ENCODE measurements at regions not wholly inside any gene's neighbourhood (a gene's known extent, or its start where the extent isn't known, plus 50 kb on each side); places are given as distances from the start of the nearest gene placed in this dataset.

- Histone ChIP-seq H4K20me1 (replicated peaks; ENCODE audit: control insufficient read depth, insufficient read depth, low read length) (no peaks in the 10 kb centered on the region), H3K36me3 (ENCODE audit: control insufficient read depth, insufficient read depth, low read length) (no peaks in the 10 kb centered on the region), H3K4me2 (ENCODE audit: insufficient read depth, low read length) (no peak overlapping the region), H3K9me3 (replicated peaks; ENCODE audit: control insufficient read depth, insufficient read depth, low read depth, low read length) (no peaks in the 10 kb centered on the region), H2AFZ (ENCODE audit: low read depth, low read length) (no peak overlapping the region), H3K79me2 (ENCODE audit: control insufficient read depth, insufficient read depth, low read length) (no peaks in the 10 kb centered on the region), H3K27ac (ENCODE audit: extremely low read depth, low read depth, low read length) (no peak overlapping the region), H3K9ac (ENCODE audit: insufficient read depth in 1 of 2, low read depth in 2 of 2, low read length in 2 of 2) (no peak overlapping the region), H3K4me1 (replicated peaks in 1 of 2; ENCODE audit: control insufficient read depth in 2 of 2, insufficient read depth in 2 of 2, low read length in 2 of 2) (no peaks in the 10 kb centered on the region), H3K9me1 (ENCODE audit: control insufficient read depth, insufficient read depth, low read length) (no peaks in the 10 kb centered on the region), H3K4me3 (no peak overlapping the region), H3K27me3 (ENCODE audit: control insufficient read depth in 2 of 2, insufficient read depth in 2 of 2, low read length in 2 of 2) (peaks cover 4 to 27% of the 10 kb centered on the region in 2 experiments; a peak in 4 of 5 replicates)
- intact Hi-C loops (cut with micrococcal nuclease) (no loop called here), in situ Hi-C loops (cut with MboI) (no loop called here)
- WGBS (ENCODE audit: insufficient coverage, low coverage, missing lambda C conversion rate) = 2% methylated on average over 6 of the region's 6 CpGs
- TF ChIP-seq PURB (CRISPR knock-in tag; IDR thresholded peaks at IDR 0.05; ENCODE audit: low read depth) (no peak), ZNF584 (CRISPR knock-in tag; IDR thresholded peaks at IDR 0.05; ENCODE audit: low read depth) (no peak)
- BruUV-seq (replicated peaks) = no TSS peak
- ATAC-seq = no peak
- no peak for FAIRE-seq
- DNase-seq (ENCODE audit: extremely low read depth in 1 of 4, low spot score in 3 of 4) = no peak
- ChIA-PET POLR2A (interaction anchor here (0.9 kb wide), 1 partner anchor 33 kb away, joined by 4 read pairs; no protein-coding TSS in a partner anchor), CTCF (ENCODE audit: low intra/inter-chr PET ratio) (no interaction called here)
Observed at GRCh38 chr10:128281343-128281742, 155.1 kb upstream of the MKI67 start.

- Histone ChIP-seq H3K27me3 (ENCODE audit: control insufficient read depth in 2 of 2, insufficient read depth in 2 of 2, low read length in 2 of 2) (peaks cover 4 to 32% of the 10 kb centered on the region in 2 experiments; a peak in 4 of 5 replicates), H3K4me2 (ENCODE audit: insufficient read depth, low read length) (no peak overlapping the region), H3K4me1 (replicated peaks in 1 of 2; ENCODE audit: control insufficient read depth in 2 of 2, insufficient read depth in 2 of 2, low read length in 2 of 2) (no peaks in the 10 kb centered on the region), H3K27ac (ENCODE audit: extremely low read depth, low read depth, low read length) (no peak overlapping the region), H3K9ac (ENCODE audit: insufficient read depth in 1 of 2, low read depth in 2 of 2, low read length in 2 of 2) (no peak overlapping the region), H4K20me1 (replicated peaks; ENCODE audit: control insufficient read depth, insufficient read depth, low read length) (no peaks in the 10 kb centered on the region), H3K36me3 (ENCODE audit: control insufficient read depth, insufficient read depth, low read length) (no peaks in the 10 kb centered on the region), H2AFZ (ENCODE audit: low read depth, low read length) (no peak overlapping the region), H3K4me3 (no peak overlapping the region), H3K9me1 (ENCODE audit: control insufficient read depth, insufficient read depth, low read length) (no peaks in the 10 kb centered on the region), H3K79me2 (ENCODE audit: control insufficient read depth, insufficient read depth, low read length) (no peaks in the 10 kb centered on the region), H3K9me3 (replicated peaks; ENCODE audit: control insufficient read depth, insufficient read depth, low read depth, low read length) (no peaks in the 10 kb centered on the region)
- CTCF ChIA-PET (ENCODE audit: low intra/inter-chr PET ratio) = no interaction called here
- ATAC-seq (no peak), DNase-seq (ENCODE audit: extremely low read depth in 1 of 4, low spot score in 3 of 4) (no peak), FAIRE-seq (no peak)
- in situ Hi-C loops (cut with MboI) (no loop called here), intact Hi-C loops (cut with micrococcal nuclease) (no loop called here)
- no TSS peak for BruUV-seq (replicated peaks)
- POLR2A ChIA-PET = no interaction called here
- WGBS (ENCODE audit: insufficient coverage, low coverage, missing lambda C conversion rate) = 2% methylated on average over 14 of the region's 14 CpGs
- no peak for TF ChIP-seq U2AF2 (optimal IDR thresholded peaks at IDR 0.05; ENCODE audit: low read depth, low read length)
- TF ChIP-seq ZNF586 (CRISPR knock-in tag; conservative IDR thresholded peaks at IDR 0.05) = no peak
- no peak for TF ChIP-seq RAD21 (CRISPR knock-in tag; conservative IDR thresholded peaks at IDR 0.05 in 1 of 2, IDR thresholded peaks at IDR 0.05 in 1 of 2)
- no peak for TF ChIP-seq RBM34 (IDR thresholded peaks at IDR 0.05; ENCODE audit: borderline replicate concordance, insufficient read depth, low read length)
- TF ChIP-seq ZNF184 (CRISPR knock-in tag; IDR thresholded peaks at IDR 0.05) = no peak
- TF ChIP-seq ETV5 (CRISPR knock-in tag; IDR thresholded peaks at IDR 0.05; ENCODE audit: low read depth) = no peak
- no peak for TF ChIP-seq RBM17 (IDR thresholded peaks at IDR 0.05; ENCODE audit: borderline replicate concordance, low read depth, low read length)
- no peak for TF ChIP-seq DPF2 (IDR thresholded peaks at IDR 0.05)
- TF ChIP-seq GMEB1 (CRISPR knock-in tag; IDR thresholded peaks at IDR 0.05) = no peak
- TF ChIP-seq NR2C1 (IDR thresholded peaks at IDR 0.05) = no peak
- no peak for TF ChIP-seq NR2C1 (tag; IDR thresholded peaks at IDR 0.05)
- TF ChIP-seq ZNF124 (CRISPR knock-in tag; IDR thresholded peaks at IDR 0.05) = no peak
- TF ChIP-seq HMG20B (CRISPR knock-in tag; IDR thresholded peaks at IDR 0.05) = no peak
- TF ChIP-seq BMI1 (IDR thresholded peaks at IDR 0.05; ENCODE audit: low read length) = no peak
- TF ChIP-seq GTF2B (IDR thresholded peaks at IDR 0.05; ENCODE audit: extremely low read depth, insufficient read length) = no peak
Observed at GRCh38 chr10:128281861-128282260, 155.6 kb upstream of the MKI67 start.

Data from K562 (cell line).